B cell (primary cell): ENCODE measurements at regions not wholly inside any gene's neighbourhood (a gene's known extent, or its start where the extent isn't known, plus 50 kb on each side); places are given as distances from the start of the nearest gene placed in this dataset.

Source experiments
- EZH2 ChIP-seq: IDR thresholded peaks from 2 replicates; pipeline ENCODE4 v1.6.1; 2012; ENCODE audit warnings: borderline replicate concordance, low read depth, mild to moderate bottlenecking, moderate library complexity, low read length; ENCODE audit not compliant: insufficient read depth, poor library complexity, severe bottlenecking
- TF ChIP-seq, protein P1 (sequence below): fragments of 200-600 bp; IDR thresholded peaks from one replicate; pipeline ENCODE4 v1.8.0; 2022; ENCODE audit warnings: antibody characterized with exemption, mild to moderate bottlenecking

DNA sequence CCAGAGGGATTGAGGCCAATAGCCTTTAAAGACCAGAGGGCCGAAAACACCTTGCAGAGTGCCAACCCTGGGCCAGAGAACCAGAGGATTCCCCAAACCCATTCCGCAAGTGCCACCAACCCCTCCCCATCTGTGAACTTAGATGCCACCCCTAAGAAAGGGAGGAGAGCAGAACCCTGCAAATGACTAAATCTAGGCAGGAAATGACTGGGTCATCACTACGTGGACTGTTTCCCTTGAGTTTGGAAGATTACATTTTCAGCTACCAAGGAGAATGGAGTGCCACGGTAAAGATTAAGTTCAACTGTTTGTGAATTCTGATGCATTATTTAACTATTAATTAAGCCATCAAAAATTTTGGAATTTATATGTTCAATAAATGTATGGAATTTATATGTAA is 142.8 kb downstream of the ENC1 start:
- TF ChIP-seq, protein P1, sequence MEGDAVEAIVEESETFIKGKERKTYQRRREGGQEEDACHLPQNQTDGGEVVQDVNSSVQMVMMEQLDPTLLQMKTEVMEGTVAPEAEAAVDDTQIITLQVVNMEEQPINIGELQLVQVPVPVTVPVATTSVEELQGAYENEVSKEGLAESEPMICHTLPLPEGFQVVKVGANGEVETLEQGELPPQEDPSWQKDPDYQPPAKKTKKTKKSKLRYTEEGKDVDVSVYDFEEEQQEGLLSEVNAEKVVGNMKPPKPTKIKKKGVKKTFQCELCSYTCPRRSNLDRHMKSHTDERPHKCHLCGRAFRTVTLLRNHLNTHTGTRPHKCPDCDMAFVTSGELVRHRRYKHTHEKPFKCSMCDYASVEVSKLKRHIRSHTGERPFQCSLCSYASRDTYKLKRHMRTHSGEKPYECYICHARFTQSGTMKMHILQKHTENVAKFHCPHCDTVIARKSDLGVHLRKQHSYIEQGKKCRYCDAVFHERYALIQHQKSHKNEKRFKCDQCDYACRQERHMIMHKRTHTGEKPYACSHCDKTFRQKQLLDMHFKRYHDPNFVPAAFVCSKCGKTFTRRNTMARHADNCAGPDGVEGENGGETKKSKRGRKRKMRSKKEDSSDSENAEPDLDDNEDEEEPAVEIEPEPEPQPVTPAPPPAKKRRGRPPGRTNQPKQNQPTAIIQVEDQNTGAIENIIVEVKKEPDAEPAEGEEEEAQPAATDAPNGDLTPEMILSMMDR: no peak
- no peak for TF ChIP-seq EZH2
